ENCODE measurements at regions not wholly inside any gene's neighbourhood (a gene's known extent, or its start where the extent isn't known, plus 50 kb on each side); places are given as distances from the start of the nearest gene placed in this dataset.

DNA sequence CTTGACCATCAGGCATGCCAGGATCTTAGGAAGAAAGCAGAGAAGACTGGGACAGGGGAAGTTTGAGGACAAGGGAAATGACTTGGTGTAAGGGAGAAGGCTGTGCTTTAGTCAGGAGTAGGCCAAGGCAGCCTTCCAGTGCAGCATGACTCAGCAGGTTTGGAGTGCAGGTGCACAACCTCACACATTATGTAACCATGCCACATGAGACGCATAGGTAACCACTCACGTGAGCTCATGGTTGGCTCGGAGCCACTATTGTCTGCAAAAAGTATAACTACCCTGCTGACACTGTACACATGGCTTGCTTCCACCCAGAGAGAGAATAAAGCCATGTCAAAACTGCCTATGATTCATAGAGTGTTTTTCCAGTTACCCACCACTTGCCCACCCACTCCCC is 715.9 kb downstream of the SMARCA1 start:
- TF ChIP-seq, protein P1, sequence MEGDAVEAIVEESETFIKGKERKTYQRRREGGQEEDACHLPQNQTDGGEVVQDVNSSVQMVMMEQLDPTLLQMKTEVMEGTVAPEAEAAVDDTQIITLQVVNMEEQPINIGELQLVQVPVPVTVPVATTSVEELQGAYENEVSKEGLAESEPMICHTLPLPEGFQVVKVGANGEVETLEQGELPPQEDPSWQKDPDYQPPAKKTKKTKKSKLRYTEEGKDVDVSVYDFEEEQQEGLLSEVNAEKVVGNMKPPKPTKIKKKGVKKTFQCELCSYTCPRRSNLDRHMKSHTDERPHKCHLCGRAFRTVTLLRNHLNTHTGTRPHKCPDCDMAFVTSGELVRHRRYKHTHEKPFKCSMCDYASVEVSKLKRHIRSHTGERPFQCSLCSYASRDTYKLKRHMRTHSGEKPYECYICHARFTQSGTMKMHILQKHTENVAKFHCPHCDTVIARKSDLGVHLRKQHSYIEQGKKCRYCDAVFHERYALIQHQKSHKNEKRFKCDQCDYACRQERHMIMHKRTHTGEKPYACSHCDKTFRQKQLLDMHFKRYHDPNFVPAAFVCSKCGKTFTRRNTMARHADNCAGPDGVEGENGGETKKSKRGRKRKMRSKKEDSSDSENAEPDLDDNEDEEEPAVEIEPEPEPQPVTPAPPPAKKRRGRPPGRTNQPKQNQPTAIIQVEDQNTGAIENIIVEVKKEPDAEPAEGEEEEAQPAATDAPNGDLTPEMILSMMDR (IDR thresholded peaks at IDR 0.05), result no peak
- TF ChIP-seq POLR2A (IDR thresholded peaks at IDR 0.05), result no peak
- TF ChIP-seq EP300 (IDR thresholded peaks at IDR 0.05), result no peak
